Chondrocyte (in vitro differentiated cells): ENCODE measurements at regions not wholly inside any gene's neighbourhood (a gene's known extent, or its start where the extent isn't known, plus 50 kb on each side); places are given as distances from the start of the nearest gene placed in this dataset.
"Not testable (repeated sequence)": the region's sequence is repeated elsewhere in the genome, so short reads cannot be mapped to it uniquely, and the experiment has no call there.

Experiments
- DNase-seq: peaks from one replicate; pipeline ENCODE4 v3.0.0; 2021; ENCODE audit warnings: mixed read lengths, low spot score
- H3K27ac Mint-ChIP-seq: one replicate; pipeline ENCODE4 v1.8.0; 2021; ENCODE audit warnings: mild to moderate bottlenecking, moderate library complexity, mixed read lengths; ENCODE audit not compliant: unreplicated experiment
- H3K27me3 Mint-ChIP-seq: 2 replicates; pipeline ENCODE4 v1.8.0; 2021; ENCODE audit warnings: low read depth, mixed read lengths
- H3K36me3 Mint-ChIP-seq: 2 replicates; pipeline ENCODE4 v1.8.0; 2021; ENCODE audit warnings: low read depth, mixed read lengths
- H3K4me1 Mint-ChIP-seq: 2 replicates; pipeline ENCODE4 v1.8.0; 2021; ENCODE audit warnings: low read depth, mild to moderate bottlenecking, mixed read lengths
- H3K4me3 Mint-ChIP-seq: one replicate; pipeline ENCODE4 v1.8.0; 2021; ENCODE audit warnings: mild to moderate bottlenecking, moderate library complexity, mixed read lengths; ENCODE audit not compliant: unreplicated experiment
- H3K9me3 Mint-ChIP-seq: 2 replicates; pipeline ENCODE4 v1.8.0; 2021; ENCODE audit warnings: low read depth, mixed read lengths
- CTCF ChIP-seq: fragments of 200-600 bp; sonication (generic); IDR thresholded peaks from 2 replicates; pipeline ENCODE4 v1.5.0; 2021; ENCODE audit warnings: antibody characterized with exemption, mild to moderate bottlenecking, moderate library complexity

- no peak for DNase-seq
- H3K4me3 Mint-ChIP-seq, result no peak overlapping the region
These were observed 225.6 kb downstream of the ZNF326 start for GRCh38 chr1:90220496-90220895.

GRCh38 chr1:90219166-90219871 is 224.4 kb downstream of the ZNF326 start:
- H3K4me1 Mint-ChIP-seq, H3K9me3 Mint-ChIP-seq, H3K36me3 Mint-ChIP-seq, H3K27ac Mint-ChIP-seq, DNase-seq: not testable (repeated sequence)
- H3K4me3 Mint-ChIP-seq, result peak overlapping the region; percentile 36
- H3K27me3 Mint-ChIP-seq, result peaks cover 19% of the 10 kb centered on the region

More at GRCh38 chr1:90220496-90220895, 225.6 kb downstream of the ZNF326 start:
- no peak for TF ChIP-seq CTCF
- Mint-ChIP-seq H3K4me1 (peaks cover 3% of the 10 kb centered on the region), H3K27ac (no peak overlapping the region), H3K27me3 (peaks cover 19% of the 10 kb centered on the region), H3K36me3 (no peaks in the 10 kb centered on the region), H3K9me3 (peaks cover 6% of the 10 kb centered on the region)

- Mint-ChIP-seq H3K27me3 (peaks cover 4% of the 10 kb centered on the region), H3K27ac (no peak overlapping the region), H3K36me3 (no peaks in the 10 kb centered on the region), H3K4me1 (no peaks in the 10 kb centered on the region), H3K4me3 (no peak overlapping the region), H3K9me3 (no peaks in the 10 kb centered on the region)
- DNase-seq, result no peak
- no peak for TF ChIP-seq CTCF
These were observed 216.0 kb downstream of the ZNF326 start for GRCh38 chr1:90210633-90211491.

GRCh38 chr1:90208949-90209348 is 214.0 kb downstream of the ZNF326 start:
- Mint-ChIP-seq H3K4me3 (no peak overlapping the region), H3K36me3 (no peaks in the 10 kb centered on the region), H3K27me3 (peaks cover 4% of the 10 kb centered on the region), H3K9me3 (no peaks in the 10 kb centered on the region), H3K27ac (no peak overlapping the region), H3K4me1 (no peaks in the 10 kb centered on the region)
- DNase-seq, result no peak
- TF ChIP-seq CTCF, result no peak

- no peaks in the 10 kb centered on the region for H3K4me1 Mint-ChIP-seq
- no peak for TF ChIP-seq CTCF
- no peaks in the 10 kb centered on the region for H3K9me3 Mint-ChIP-seq
- no peak overlapping the region for H3K27ac Mint-ChIP-seq
- no peak overlapping the region for H3K4me3 Mint-ChIP-seq
- no peak for DNase-seq
- H3K36me3 Mint-ChIP-seq, result no peaks in the 10 kb centered on the region
- H3K27me3 Mint-ChIP-seq, result peaks cover 6% of the 10 kb centered on the region
These were observed 211.3 kb downstream of the ZNF326 start for GRCh38 chr1:90206260-90206659.
